HG03457 (cell line): ENCODE measurements at regions not wholly inside any gene's neighbourhood (a gene's known extent, or its start where the extent isn't known, plus 50 kb on each side); places are given as distances from the start of the nearest gene placed in this dataset.
"Not testable (repeated sequence)": the region's sequence is repeated elsewhere in the genome, so short reads cannot be mapped to it uniquely, and the experiment has no call there.

ENCODE experiments used
- ATAC-seq: cut with Tn5 transposase; IDR thresholded peaks from one replicate; pipeline ENCODE4 v1.9.1; 2021; ENCODE audit warnings: moderate number of reproducible peaks; ENCODE audit not compliant: unreplicated experiment

DNA sequence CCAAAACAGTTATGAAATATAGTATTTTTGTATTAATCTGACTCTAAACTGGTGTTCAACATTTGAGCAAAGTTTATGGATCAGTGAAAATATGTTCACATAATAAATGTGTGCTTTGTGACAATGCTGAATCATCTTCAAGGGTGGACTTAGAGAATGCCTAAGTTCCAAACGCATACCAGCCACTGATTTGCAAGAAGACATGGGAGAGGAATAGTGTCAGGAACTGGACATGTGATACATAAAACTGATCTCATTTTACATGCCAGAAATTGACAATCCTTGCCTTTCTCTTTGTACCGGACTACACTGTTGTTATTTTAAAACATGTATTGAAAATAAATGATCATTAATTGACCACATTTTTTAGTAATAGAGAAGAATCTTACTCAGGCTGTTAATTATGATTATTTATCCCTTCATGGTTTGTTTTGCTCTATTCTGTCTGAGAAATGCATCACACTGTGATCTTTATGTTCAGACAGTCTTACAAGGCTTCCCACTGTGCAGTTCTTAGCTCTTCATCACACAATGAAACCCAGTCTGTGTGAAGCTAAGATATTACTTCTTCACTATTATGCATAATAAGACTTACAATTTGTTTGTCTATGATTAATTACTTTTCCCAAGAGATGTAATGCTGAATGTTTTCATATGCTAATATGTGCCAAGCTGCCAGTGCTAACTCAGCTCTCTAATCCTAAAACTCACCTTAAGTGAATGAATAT is 1180.6 kb upstream of the CDH8 start:
- no peak for ATAC-seq

GRCh38 chr16:63201851-63202250 is 1165.6 kb upstream of the CDH8 start:
- ATAC-seq, result no peak

GRCh38 chr16:63200940-63201339 is 1164.7 kb upstream of the CDH8 start:
- no peak for ATAC-seq

- ATAC-seq, result no peak
Measured at GRCh38 chr16:63195336-63195735, 1159.1 kb upstream of the CDH8 start.

DNA sequence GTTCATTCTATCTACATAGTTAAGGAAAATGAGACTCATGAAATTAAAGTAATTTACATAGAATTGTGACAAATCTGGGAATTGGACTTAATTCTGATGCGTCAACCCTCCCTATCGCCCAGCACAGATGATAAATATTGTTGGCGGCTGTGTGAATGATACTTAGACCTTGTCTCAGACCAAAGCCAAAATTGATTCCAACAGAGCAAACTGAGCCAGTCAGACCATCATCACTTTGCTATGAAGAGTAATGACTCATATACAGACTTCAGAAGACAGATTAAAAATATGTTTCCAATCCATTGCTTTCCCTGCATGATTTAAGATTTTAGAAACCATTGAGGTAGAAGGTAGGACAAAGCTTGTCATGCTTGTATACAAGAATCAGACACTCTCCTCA is 1156.7 kb upstream of the CDH8 start:
- ATAC-seq, result no peak

DNA sequence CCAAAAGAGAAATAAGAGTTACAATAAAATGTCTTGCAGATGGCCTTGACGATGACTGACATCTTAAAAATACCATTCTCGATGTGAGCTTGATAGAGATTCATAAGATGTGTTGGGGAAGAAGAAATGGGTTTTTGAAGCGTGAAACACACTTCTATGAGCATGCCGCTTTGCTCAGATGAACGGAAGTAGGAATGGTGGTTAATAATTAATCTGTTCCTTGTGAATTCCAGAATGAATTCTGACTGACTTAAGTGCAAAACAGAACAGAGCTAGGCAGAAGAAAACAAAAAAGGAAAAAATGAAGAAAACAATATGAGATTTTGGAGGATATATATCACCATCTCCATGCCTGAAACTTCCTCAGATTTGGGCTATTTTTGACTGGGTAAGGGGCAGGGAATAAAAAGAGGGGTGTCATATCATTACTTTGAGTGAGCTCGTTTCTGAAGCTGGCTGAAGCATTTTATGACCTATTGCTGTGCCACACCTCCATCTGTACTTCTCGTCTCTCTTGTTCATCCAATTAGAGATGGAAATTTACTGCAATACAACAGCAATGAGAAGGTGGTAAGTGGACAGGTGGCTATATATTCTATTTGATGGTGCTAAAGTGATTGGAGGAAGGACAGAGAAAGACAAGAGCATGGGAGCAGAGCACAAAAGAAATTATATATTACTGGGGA is 1152.0 kb upstream of the CDH8 start:
- ATAC-seq, result no peak

GRCh38 chr16:63187638-63188037 is 1151.4 kb upstream of the CDH8 start:
- no peak for ATAC-seq

- no peak for ATAC-seq
Measured at GRCh38 chr16:63185235-63185780, 1149.1 kb upstream of the CDH8 start.

DNA sequence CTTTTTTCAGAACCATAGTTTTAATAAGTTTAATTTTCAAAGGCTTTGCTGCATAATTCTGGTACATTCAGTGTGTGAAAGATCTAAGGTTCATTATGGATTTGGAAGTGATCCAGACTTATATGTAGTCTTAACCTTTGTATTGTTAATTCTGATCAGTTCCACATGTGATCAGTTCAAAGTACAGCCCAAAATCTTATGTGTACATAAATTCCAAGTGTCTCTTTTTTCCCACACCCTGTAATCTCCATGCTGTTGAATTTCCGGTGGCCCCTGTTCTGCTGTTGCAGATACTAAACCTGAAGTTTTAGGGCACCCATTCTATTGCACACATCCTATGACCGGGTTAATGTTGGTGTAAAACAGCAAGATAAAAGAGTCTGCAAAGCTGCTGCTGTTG is 1147.5 kb upstream of the CDH8 start:
- ATAC-seq, result no peak

GRCh38 chr16:63175313-63175712 is 1139.1 kb upstream of the CDH8 start:
- no peak for ATAC-seq

DNA sequence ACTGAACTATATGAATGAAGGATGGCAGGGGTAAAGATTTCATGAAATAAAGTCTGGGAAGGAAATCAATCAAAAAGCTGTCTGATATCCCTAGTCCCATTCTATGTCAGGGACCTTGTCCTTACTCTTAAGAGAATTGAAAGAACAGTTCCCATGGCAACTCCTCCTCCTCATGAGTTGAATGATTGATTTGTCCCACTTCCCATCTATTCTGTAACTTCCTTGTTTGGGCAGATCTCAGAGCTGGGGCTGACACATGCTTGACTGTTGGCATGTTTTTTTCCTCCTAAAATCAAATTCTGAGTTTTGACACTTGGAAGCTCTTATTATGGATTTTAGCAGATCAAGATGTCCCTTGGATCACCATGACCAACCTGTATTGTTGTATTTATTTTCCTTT is 1138.6 kb upstream of the CDH8 start:
- ATAC-seq, result no peak

DNA sequence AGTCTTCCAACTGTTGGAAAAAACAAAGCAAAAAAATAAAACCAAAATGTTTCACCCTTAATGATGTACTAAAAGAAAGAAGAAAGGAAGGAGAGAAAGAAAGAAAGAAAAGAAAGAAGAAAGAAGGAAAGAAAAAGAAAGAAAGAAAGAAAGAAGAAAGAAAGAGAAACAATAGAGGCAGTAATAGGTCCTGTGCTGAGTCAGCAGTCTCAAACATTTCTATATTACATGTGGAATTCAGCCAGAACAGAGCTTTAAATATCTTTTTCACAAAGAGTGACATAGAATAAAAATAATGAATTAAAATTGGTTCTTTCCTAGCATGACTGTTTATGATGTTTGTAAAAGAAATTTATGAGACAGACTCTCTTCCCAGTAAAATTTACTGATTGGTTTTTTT is 1135.3 kb upstream of the CDH8 start:
- ATAC-seq, result no peak

GRCh38 chr16:63169100-63169499 is 1132.9 kb upstream of the CDH8 start:
- no peak for ATAC-seq

DNA sequence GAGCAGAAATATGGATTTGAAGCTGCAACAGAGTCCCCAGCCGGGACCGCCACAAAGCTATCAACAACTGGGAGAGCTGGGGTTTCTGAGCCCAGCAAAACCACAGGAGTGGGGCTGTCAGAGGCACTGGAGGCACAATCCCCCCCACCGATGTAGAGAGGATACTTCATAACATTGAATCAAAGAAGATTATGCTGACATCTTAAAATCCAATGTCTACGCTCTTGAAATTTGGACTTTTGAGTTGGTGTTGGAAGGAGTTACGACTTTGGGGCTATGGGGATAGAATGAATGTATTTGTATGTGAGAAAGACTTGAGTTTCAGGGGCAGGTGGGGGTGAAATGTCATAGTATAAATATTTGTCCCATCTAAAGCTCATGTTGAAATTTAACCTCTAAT is 1121.6 kb upstream of the CDH8 start:
- ATAC-seq, result no peak

- ATAC-seq, result no peak
Measured at GRCh38 chr16:63146251-63146650, 1110.0 kb upstream of the CDH8 start.

DNA sequence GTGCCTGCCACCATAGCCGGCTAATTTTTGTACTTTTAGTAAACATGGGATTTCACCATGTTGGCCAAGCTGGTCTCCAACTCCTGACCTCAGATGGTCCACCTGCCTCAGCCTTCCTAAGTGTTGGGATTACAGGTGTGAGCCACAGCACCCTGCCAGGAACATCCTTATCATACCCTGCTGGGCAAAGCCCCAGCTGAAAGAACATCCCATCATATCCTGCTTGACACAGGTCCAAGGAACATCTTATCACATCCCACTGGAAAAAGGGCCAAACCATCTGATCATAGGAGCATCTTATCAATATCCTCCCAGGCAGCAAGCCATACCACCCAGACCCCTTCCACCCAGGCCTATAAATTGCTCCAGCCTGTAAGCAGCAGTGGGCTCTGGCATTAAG is 1109.2 kb upstream of the CDH8 start:
- ATAC-seq, result no peak

DNA sequence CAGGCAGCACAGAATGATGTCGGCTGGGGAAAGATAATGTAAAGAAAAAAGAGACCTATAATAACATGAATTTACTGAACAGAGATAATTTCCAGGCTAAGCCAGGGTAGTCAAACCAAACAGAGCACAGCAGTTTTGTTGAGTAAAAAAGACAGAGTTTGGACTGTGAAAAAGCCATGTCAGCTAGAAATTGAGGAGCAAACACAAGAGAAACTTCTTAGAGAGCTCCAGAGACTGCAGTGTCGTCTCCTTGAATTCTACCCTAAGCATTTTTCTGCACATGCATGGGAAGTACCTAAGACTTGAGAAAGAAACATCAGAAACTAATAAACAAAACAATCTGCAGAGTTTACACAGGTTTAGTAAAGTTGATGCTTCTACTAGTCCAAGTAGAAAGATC is 1098.8 kb upstream of the CDH8 start:
- ATAC-seq, result no peak

DNA sequence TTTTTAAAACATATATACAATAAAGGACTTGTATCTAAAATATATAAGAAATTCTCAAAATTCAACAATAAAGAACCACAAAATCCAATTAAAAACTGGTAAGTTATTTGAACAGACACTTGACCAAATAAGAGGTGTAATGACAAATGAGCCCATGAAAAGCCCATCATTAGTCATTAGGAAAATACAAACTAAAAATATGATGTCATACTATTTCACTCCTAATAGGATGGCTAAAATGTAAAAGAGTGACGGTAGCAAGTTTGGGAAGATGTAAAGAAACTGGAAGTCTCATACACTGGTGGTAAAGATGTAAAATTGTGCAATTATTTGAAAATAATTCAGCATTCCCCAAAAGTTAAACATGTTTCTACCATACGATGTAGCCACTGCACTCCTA is 1095.3 kb upstream of the CDH8 start:
- ATAC-seq, result no peak

DNA sequence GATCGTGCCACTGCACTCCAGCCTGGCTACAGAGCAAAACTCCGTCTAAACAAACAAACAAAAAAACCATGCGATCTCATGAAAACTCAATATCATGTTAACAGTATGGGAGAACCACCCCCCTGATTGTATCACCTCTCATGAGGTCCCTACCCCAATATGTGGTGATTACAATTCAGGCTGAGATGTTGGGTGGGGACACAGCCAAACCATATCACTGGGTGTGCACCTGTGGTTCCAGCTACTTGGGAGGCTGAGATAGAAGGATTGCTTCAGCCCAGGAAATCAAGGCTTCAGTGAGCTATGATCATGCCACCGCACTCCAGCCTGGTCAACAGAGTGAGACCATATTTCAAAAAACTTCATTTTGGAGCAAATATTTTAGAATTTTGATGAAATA is 1094.7 kb upstream of the CDH8 start:
- ATAC-seq, result no peak

- ATAC-seq, result no peak
Measured at GRCh38 chr16:63129411-63130125, 1093.3 kb upstream of the CDH8 start.

DNA sequence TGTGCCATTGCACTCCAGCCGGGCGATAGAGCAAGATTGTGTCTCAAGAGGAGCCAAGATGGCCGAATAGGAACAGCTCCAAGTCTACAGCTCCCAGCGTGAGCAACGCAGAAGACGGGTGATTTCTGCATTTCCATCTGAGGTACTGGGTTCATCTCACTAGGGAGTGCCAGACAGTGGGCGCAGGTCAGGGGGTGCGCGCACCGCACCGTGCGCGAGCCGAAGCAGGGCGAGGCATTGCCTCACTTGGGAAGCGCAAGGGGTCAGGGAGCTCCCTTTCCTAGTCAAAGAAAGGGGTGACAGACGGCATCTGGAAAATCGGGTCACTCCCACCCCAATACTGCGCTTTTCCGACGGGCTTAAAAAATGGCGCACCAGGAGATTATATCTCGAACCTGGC is 1083.7 kb upstream of the CDH8 start:
- not testable (repeated sequence) for ATAC-seq

GRCh38 chr16:63100082-63100481 is 1063.8 kb upstream of the CDH8 start:
- ATAC-seq, result no peak
